COLO668 (cell line): ENCODE measurements at regions not wholly inside any gene's neighbourhood (a gene's known extent, or its start where the extent isn't known, plus 50 kb on each side); places are given as distances from the start of the nearest gene placed in this dataset.
"Not testable (repeated sequence)": the region's sequence is repeated elsewhere in the genome, so short reads cannot be mapped to it uniquely, and the experiment has no call there.

ENCODE experiments used
- DNase-seq: peaks from one replicate; lab custom pipeline; 2025; ENCODE audit not compliant: unreplicated experiment; lab: John Stamatoyannopoulos, UW

DNA sequence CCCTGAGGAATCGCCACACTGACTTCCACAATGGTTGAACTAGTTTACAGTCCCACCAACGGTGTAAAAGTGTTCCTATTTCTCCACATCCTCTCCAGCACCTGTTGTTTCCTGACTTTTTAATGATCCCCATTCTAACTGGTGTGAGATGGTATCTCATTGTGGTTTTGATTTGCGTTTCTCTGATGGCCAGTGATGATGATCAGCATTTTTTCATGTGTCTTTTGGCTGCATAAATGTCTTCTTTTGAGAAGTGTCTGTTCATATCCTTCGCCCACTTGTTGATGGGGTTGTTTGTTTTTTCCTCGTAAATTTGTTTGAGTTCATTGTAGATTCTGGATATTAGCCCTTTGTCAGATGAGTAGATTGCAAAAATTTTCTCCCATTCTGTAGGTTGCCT, 223.5 kb downstream of the MAF start:
- DNase-seq: not testable (repeated sequence)

DNA sequence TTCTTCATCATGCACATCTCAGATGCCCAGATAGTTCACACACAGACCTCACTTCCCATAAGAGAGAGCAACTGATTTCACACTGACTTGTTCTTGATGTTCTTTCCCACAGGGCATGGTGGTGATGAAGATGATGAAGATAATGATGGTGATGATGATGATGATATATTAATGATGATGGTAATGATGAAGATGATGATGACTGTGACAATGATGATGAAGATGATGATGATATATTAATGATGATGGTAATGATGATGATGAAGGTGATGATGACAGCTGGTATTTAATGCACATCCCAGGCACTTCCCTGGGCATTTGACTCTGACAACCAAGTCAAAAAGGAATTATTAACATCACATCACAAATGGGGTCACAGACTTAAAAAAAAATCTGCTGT, 225.2 kb downstream of the MAF start:
- DNase-seq: no peak

DNA sequence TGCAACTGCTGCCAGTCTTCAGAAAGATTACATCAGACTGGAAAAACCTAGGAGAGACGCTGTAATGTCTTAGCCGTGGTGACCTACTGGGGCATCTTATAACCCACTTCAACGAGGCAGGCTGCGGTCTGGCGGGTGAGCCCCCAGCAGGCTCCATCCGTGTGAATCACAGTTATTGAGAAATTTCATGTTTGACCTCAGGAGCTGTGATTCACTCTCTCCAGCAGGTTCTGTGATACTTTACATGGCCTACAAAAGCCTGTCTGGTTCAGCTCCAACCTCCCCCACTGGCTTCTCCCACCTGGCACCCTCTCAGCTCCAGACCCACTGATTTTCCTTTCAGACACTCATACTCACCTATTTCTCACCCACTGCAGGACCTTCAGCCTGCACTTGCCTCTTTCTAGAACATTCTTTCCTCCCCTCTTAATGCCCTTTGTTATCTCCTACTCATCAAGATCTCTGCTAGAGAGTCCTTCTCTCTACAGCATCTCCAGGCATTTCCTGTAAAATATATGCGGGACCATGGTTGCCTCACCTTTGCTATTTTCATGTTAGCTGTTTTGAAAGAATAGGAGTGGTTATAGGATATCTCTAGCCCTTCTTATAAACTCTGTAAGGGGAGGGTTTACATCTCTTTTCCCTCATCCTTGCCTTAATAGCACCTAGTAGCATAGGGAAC, 227.9 kb downstream of the MAF start:
- DNase-seq: no peak

DNA sequence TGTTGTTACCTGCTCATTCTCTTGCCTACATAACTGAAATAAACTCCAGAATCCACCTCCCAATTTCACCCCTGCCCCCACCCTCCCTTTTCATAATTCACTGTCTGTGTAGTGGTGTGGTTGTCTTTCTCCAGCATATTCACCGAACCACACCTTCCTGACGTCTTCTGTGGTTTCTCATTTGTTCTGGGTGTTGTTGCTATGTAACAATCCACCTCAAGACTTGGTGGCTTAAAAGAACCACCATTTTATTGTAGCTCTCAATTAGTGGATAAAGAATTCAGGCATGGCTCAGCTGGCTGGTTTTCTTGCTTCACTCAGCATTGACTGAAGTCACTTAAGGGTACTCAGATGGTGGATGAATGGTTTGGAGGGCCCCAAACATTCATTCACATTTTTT, 229.8 kb downstream of the MAF start:
- no peak for DNase-seq

DNA sequence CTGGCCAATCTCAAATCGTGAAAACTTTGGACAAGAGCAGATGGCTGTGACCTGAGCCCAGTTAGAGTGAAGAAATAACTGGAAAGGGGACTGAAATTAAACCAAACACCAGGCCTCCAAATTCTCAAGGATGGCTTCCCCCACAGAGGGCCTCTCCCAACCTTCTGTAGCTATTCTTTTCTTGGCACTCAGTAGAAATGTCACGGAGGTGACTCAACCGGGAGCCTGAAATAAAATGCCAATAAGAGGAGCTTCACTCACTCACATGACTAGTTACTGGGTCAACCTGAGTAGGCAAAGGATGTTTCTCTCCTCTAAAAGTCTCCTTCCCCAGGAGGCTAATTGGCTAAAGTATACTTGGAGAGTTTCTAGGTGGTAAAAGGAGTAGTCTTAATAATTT, 230.7 kb downstream of the MAF start:
- no peak for DNase-seq

DNA sequence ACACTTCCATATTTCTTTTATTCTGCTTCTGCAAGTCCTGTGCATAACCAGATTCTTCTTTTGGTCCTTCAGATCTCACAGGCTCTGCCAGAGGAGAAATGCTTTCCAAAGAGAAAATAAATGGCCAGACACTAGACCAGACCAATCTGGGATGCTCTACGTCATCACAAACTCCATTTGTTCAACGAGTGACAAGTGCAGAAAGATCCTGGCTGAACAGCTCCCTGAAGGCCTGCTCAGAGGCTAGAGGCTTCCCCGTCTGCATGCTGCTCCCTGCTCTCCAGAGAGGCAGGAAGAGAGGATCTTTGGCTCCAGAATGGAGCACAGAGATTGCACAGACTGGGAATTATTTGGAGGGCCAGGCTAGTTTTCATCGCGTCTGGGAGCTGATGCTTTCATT, 232.7 kb downstream of the MAF start:
- DNase-seq: no peak

DNA sequence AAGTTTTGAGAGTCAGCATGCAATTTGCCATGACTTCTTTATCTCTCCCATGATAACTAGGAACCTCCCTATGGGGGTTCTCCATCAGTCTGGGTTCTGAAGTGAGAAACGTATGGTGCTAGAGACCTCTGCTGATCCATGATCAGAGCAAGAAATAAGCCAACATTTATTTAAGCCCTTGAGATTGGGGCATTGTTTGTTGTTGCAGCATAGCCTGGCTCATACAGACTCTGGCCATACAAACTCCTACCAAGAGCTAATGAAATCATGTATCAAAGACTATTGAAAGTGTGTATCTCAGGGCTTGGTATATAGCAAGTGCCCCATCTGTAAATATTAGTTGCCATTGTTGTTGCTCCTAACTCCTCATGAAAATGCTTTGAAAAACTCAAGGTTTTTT, 233.9 kb downstream of the MAF start:
- no peak for DNase-seq

DNA sequence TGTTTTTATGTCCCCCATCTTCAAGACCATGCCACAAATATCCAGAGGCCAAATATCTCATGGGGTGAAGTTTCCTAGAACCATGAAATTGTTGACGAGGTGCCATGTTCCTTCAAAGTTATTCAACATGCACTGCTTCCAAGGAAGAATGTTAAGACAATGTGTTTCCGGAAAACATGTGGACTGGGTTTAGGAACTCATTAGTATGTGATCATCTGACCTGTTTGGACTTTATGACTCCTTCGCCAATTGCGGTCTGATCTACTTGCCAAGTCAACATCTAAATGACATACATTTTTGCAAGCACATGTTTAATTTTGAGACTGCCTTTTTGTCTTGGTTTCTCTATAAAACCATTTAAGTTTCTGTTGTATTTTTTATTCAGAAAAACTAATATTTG, 234.8 kb downstream of the MAF start:
- DNase-seq: no peak

DNA sequence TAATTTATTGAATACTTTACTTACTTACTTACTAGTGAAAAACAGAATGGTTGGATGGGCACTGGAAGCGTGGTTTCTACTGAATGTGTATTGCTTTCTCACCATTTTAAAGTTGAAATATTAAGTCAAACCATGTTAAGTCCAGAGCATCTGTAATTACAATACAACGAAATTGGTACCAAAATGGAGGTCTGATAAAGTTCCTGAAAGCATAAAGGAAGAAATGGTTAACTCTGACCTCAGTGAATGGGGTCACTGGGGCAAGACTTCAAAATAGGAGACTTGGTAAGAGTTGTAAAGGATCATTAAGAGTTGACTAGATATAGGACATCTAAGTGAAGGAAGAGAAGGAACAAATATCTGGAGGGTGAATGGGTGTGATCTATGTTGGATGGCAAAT, 237.1 kb downstream of the MAF start:
- DNase-seq: no peak

DNA sequence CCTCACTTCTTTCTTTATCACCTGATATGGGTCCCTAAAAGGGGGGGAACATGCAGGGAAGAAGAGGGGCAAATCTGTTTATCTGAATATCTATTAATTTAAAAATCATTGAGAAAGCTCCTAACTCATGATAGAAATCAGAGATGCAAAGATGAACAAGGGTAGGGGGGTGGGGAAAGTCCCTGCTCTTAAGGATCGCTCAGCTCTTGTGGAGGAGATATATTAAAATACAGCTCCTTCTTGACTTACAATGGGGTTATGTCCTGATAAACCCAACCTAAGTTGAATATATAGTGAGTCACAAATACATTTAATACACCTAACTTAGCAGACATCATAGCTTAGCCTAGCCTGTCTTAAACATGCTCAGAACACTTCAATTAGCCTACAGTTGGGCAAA, 237.5 kb downstream of the MAF start:
- DNase-seq: no peak

DNA sequence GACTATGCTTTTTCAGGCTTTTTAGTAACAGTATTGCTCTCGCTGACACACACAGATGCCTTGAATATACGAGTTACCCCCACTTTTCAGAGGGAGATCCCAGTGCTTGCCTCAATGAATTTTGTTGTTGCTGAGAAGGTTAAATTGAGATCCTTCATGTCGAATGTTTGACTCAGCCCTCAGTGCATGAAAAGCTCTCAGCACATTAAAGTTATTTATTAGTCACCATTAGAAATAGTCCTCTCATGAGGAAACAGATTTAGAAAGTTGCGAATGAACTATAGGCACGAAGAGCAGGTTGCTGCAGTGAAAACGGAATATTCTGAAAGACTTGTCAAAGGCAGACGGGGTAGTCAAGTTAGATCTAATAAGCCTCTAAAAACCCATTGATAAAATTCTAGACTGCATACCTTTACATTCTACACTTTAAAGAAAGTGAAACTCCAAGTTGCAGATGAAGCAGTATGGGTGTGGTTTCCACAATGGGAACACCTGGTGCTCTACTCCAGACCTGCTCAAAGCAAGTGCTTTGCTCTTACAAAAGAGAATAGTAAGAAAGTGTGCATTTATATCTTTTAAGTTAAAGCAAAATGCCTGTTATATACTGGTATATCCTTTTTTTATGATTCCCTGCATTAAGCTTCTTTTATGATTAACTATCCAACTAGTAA, 238.1 kb downstream of the MAF start:
- DNase-seq: no peak

DNA sequence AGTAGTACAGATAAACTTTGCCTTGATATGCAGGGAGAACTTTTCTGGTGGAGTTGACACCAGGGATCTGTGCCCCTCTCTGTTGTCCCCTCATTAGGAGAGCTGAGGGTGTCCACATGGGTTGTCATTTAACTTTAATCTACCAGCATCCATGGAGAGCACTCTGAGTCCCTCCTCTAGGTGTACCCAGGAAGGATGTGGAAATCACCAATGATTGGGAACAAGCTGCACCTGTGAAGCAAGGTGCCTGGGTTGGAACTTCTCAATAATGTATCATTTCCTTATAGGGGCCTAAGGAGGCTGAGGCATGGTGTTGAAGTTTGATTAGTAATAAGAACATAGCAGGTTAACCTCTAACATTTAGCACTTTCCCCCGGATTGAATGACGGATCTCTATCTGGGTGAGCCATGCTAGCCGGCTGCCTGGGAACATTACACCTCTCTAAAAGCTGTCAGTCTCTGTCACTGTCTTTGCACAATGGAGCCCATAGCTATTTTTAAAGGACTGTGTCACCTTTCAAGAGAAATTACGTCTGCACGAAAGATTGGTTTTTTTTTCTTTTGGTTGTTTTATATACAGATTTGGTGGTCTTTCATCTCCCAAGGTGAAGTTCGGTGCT, 239.3 kb downstream of the MAF start:
- DNase-seq: no peak

DNA sequence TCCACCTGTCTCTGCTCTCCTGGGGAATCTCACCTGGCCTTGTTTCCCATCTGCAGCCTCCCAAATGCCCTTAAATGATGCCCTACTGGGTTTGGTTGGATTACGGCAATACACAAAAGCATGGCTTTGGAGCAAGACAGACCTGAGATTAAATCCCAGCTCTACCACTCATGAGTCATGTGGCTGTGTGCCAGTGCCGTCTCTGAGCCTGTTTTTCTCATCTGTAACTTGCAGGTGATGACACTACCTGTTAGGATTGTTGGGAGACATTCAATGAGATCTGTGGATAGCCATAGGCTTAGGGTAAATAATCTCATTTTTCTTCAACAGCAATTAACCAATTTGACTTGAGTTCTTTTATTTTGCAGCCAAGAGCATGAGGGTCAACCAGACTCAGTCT, 240.3 kb downstream of the MAF start:
- DNase-seq: no peak

DNA sequence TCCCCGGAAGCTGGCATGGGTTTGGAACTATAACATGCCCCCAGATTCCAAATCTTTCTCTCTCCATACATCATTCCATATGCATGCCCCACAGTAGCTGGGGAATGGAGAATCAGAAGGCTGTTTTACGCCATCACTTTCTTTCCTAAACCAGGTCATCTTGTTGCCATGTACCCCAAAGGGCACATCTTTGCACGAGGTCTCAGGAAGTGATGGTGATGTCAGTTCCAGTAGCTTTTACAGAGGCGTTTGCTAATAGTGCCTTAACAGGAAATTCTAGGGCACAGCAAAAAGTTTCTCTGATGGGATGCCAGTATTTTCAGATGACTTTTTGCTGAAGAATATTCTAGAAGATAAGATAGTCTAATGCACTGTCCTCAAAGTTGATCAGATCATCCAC, 241.5 kb downstream of the MAF start:
- no peak for DNase-seq

DNA sequence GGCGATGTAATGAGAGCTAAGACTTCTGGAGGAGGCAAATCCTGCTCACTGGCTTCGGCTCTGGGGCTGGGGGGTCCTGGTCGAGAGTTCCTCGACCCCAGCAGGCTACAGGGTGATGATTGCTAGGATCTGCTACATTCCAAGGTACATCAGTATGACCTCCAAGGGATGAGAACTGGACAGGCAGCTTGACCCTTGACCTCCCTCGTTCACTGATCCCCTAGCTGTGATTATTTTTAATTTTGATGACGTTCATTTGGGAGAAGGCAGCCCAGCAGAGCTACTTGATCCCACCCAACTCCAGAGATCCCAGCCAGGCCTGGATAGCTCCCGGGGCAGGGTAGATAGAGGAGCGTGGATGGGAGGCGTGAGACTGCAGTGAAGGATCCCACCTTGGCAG, 242.3 kb downstream of the MAF start:
- no peak for DNase-seq

DNA sequence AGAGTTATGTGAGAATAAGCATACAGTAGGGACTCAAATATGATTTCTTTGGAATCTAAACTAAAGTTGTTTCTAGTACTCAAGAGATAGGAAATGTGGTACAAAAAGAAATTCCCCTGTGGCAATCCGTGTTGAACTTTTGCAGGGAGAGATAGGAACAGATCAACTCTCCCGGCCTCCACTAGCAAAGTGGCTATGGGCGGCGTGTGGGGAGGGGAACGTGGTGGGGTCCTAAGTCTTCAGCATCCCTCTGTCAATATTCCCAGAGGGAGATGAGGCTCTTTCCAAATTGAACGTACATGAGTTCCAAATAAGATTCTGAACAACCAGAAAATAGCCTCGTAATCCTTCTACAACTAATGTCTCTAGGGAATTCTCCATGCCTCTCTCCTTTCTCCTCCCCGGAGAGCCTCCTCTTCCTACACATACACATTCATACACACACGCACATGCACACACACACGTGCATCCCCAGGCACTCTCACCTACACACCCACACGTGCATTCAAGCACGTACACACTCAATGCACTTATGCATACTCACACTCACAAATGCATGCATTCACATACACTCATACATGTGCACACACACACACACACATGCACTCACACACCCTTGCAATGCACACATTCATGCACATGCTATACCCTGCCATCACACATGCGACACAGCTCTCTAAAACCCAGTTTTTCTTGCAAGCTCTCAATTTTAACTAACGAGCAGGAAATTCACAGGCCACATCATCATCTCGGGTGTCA, 244.8 kb downstream of the MAF start:
- no peak for DNase-seq

DNA sequence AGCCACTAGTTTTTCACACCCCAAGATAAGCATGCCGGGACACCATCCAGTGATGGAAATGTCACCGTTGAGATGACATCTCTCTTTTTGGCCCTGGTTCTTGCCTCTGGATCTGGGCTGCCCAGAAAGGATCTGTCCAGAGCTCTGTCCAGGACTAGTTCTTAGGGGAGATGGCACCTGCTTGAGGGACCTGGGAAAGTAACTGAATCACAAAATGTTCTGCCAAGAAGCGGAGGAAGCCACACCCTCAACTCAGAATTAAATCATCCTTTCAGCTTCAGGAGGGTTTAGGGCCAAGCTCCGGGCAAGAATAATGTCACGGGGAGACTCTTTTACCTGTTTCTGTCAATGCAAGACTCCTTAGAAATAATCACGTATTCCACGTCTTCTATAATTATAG, 248.6 kb downstream of the MAF start:
- DNase-seq: no peak

DNA sequence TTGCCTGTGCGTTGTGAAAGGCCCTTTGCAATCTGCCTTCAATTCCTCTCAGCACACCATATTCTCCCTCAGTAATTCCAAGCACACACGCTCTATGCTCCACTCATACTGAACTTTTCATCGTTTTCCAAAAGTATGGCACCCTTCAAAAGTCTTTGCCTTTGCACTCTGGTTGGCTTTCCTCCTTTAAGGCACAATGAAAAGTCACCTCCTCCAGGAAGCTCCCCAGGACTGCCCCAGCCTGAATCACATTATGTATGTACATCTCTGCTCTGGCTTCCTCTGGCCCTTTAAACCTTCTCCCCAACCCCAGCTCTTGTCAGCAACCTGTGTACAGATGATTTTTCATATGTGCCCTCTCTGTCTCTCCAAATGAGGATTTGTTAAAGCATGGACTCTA, 250.7 kb downstream of the MAF start:
- DNase-seq: no peak

DNA sequence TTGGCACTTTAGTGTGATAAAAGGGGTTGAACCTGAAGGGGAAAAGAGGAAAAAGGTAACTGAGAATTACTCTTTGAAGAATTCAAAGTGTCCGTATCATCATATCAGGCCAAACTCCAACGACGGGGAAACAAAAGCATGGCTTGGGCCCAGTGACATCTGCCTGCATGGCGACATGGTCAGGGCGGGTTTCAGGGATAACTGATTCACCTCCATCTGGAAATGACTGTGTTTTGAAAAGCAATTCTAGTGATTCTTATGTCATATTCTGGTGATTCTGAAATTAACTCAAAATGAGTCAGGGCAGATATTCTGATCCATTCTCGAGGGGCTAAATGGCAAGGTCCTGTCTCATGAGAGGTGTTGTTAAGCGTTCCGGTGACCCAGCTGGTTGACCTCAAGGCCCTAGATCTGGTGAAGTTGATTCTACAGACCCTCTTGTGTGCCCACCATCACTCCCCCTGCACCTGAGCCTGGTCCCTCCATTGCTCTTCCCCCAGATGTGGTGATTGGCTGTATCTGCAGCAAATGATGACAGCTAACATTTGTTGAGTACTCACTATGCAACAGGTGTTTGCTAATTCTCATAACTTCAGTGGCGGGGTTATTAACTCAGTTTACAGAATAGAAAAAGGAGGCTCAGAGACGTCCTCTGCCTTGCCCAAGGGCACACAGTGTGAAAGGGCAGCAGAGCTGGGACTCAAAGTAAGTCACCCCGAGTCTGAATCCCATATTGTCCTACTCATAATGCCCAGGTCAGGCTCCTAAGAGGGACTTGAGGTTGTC, 251.8 kb downstream of the MAF start:
- DNase-seq: no peak

DNA sequence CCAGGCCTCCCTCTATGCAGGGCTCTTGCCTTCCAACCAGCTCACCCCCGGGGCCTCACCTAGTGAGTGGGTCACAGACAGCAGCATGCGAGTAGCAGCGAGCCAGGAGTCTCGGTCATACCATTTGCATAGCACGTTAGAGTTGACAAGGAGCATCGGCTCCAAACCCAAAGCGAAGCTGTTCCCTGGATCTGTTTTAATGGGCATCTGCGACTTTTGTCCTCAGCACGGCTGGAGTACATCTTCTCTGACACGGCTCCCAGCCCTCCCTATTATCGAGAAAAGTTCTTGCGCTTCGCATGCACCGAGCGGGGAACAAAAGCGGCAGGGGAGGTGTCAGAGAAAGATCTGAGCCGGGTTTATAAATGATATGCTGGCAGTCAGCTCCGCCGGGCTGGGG, 253.3 kb downstream of the MAF start:
- no peak for DNase-seq

DNA sequence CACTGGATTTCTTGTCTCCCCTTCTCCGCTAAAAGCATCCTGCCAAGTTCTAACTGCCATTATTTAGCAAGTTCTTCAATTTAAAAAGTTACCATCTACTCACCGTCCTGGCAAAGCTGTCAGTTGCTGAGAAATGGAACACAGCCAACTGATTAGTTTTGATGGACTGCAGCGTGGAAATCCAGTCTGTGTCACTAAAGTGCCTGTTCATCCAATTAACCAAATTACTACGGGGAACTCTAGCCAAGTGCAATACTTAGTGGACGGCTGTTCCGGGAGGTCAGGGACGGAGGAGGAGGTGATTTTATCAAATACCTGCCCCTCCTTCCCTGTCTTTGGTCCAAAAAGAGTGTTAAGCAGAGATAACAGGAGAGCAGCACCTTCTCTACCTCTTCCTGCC, 260.7 kb downstream of the MAF start:
- DNase-seq: no peak
